ENCODE measurements at regions not wholly inside any gene's neighbourhood (a gene's known extent, or its start where the extent isn't known, plus 50 kb on each side); places are given as distances from the start of the nearest gene placed in this dataset.

GRCh38 chr2:145076085-145076484 is 556.2 kb upstream of the ZEB2 start:
- no peak for DNase-seq

DNA sequence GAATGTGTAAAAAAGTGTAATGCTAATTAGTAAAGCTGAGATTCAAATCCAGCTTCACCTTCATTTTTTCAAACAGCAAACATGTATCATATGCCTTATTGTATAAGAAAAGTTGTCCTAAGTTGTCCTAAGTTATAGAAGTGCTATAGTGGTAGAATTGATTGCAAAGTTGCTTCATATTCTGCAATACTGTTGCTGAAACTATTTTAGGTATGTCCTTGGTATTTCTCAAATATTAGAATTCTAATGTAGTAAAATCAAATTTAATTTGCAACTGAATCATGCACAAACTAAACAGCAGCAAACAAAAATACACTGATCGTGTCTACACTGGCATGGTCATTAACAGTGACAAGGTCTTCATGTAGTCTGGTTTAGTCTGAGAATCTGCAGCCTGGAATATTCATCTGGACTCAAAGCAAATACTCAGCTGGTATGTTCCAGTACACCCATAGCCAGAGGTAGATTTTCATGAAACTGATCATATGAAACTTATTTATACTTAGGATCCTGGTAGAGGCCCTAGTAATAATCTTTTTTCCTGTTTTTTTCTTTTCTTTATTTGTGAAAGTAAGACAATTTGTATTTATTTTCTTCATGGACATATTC is 555.6 kb upstream of the ZEB2 start:
- DNase-seq, result no peak

- DNase-seq, result no peak
These were observed 550.8 kb upstream of the ZEB2 start for GRCh38 chr2:145070703-145071102.

GRCh38 chr2:145068509-145068908 is 548.6 kb upstream of the ZEB2 start:
- no peak for DNase-seq

DNA sequence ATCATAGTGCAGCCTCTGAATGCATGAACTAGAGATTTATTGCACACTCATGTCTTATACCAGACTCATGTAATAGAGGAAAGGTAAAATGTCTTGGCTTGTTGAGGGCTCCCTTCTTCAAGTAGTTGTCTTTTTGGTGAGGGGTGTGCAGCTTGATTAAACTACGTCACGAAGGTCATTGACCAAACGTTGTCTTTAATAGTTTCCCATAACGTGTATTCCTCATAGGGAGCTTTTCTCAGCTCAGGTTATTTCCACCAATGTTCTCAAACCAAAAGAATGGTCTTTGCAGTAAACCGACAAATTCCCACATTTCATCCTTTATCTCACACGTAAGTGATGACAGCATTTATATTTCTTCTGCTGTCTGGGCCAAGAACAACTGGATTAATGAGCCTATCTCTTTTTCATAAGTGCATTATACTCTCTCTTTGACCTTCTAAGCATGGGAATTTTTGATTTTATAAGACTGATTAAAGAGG is 547.7 kb upstream of the ZEB2 start:
- no peak for DNase-seq

- DNase-seq, result no peak
These were observed 547.1 kb upstream of the ZEB2 start for GRCh38 chr2:145066856-145067548.

DNA sequence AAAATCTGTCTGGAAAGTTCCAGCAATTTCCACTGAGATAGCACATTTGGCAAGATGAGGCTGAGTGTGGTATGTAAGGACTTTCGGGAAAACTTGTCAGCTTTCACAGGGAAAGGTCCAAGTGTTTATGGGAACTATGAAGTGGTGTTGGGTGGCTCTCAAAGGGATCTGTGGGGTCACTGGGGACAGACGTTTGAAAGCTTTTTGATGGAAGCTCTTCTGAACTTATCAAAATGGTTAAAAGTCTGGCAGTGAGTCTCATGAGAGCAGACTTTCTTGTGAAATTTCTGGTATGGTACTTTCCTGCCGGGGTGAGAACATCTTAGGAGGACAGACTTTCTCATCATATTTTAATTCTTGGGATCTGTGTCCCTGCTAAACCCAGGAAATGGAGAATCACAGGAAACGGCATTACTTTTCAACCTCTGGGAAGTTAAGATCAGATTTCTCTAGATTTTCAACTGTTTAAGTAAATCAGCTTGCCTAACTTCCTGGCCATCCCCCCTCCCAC is 546.3 kb upstream of the ZEB2 start:
- no peak for DNase-seq

GRCh38 chr2:145065342-145065741 is 545.4 kb upstream of the ZEB2 start:
- no peak for DNase-seq

DNA sequence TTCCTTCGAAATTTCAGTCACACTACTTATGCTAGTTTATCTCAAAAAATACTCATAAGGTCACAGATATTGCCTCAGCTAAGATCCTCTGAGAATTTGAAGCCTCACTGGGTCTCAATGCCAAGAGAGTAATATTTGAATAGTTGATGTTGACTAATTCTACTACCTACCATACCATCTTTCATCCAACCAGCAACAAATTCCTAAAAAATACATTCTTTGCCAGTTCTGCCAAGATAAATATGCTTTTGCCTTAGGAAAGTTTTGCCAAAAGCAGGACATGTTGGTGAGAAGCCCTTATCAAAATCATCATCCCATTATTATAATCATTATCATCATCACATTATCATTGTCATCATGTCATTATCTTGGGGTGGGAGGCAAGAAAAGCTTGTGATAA is 544.6 kb upstream of the ZEB2 start:
- no peak for DNase-seq

GRCh38 chr2:145060876-145061275 is 541.0 kb upstream of the ZEB2 start:
- no peak for DNase-seq

GRCh38 chr2:145059914-145060313 is 540.0 kb upstream of the ZEB2 start:
- DNase-seq, result no peak

DNA sequence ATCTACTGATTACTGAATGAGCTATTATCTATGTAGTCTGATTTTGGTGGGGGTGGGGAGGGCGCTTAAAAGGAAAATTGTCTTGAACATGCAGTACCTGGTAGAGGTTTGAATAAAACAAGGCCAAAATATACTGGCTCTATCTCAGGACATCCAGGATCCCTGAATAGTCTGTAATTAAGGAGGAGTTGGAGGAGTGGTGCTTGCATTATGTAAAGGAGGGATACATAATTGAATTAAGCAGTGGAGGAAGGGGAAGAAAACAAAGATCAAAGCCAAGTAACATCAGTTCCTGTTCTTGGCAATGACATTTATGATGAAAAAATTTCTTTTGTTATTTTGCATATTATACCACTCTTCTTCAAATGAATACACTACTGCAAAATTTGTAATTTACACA is 539.4 kb upstream of the ZEB2 start:
- DNase-seq, result no peak

DNA sequence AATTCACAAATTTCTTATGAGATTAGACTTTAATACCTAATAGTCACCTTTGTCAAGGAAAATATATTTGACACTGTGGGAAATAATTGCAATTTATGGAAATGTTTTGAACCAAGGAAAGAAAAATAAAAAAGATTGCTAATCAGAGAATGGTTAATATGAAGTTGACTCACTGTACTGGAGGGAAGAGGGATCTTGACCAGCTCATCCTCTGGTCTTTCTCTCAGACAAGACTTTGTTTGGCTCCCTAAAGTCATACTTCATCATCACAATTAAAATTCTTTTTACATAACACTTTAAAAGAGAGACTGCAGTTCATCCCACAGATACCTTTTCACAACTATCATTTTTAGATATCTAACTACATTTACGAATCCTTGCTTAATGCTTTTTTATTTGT is 538.5 kb upstream of the ZEB2 start:
- DNase-seq, result no peak

- DNase-seq, result no peak
These were observed 535.7 kb upstream of the ZEB2 start for GRCh38 chr2:145055651-145056050.

GRCh38 chr2:145050134-145050533 is 530.2 kb upstream of the ZEB2 start:
- DNase-seq, result no peak

DNA sequence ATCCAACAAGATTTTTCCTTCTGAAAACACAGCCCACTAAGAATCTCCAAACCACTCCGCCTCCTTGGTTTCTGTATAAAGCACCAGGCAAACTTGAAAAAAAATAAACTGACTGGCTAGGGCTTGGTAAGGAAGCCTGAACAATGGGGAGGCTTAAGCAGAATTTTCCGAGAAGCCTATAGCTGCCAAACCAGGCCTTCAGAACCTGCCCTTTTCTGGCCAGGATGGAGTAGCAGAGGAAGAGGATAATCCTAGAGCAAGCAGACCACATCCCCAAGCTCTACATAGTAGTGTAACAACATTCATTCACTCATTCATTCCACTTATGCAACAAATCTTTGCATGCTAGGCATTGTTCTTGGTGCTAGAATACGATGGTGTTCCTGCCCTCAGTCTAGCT is 529.6 kb upstream of the ZEB2 start:
- no peak for DNase-seq

GRCh38 chr2:145047554-145047953 is 527.6 kb upstream of the ZEB2 start:
- no peak for DNase-seq

DNA sequence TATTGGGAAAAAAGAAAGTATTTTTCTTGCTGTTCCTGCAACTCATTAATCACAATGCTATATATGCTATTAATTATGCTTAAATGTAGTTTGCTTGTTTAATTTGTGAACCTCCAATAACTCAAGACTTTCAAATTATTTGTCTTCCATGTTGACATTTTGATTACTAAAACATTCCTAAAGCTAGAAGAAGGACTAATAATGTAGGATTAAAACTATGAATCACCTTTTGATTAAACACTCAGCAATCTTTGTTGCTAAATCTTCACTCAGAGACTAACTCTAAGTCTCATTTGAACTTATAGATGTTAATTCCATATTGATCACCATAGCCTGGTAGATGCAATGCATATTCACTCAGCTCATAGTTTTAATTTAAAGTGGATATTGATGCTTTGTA is 524.6 kb upstream of the ZEB2 start:
- no peak for DNase-seq

- DNase-seq, result no peak
These were observed 523.5 kb upstream of the ZEB2 start for GRCh38 chr2:145043399-145043834.

- no peak for DNase-seq
These were observed 521.8 kb upstream of the ZEB2 start for GRCh38 chr2:145041706-145042105.

- no peak for DNase-seq
These were observed 520.5 kb upstream of the ZEB2 start for GRCh38 chr2:145040433-145040832.

- DNase-seq, result no peak
These were observed 518.2 kb upstream of the ZEB2 start for GRCh38 chr2:145038041-145038525.

- DNase-seq, result no peak
These were observed 516.6 kb upstream of the ZEB2 start for GRCh38 chr2:145036421-145037011.

GRCh38 chr2:145034511-145034910 is 514.6 kb upstream of the ZEB2 start:
- no peak for DNase-seq

Measured in CD4-positive, alpha-beta T cell treated with Interleukin-21 for 1 hour (primary cell).